GM19467 (cell line): ENCODE measurements at regions not wholly inside any gene's neighbourhood (a gene's known extent, or its start where the extent isn't known, plus 50 kb on each side); places are given as distances from the start of the nearest gene placed in this dataset.

Experiments
- ATAC-seq: cut with Tn5 transposase; IDR thresholded peaks from one replicate; pipeline ENCODE4 v1.9.1; 2021; ENCODE audit warnings: mild to moderate bottlenecking, moderate library complexity; ENCODE audit not compliant: unreplicated experiment

DNA sequence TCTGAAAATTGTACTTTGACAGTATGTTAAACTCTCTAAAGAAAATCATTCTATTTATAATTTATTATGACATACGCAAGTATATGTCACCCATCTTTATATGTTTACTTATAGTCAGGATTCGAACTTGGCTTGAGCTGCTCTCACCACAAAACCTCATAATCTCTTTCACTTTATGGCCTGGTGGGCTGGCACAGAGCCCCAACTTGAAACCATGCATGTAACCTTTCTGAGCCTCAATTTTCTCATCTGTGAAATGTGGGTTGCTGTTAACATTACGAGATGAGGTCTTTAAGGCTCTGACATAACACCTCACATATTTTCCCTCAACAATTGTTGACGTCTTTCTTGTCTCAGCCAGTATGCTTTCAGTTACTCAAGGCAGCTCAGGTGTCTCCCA lies 69.4 kb upstream of the PFN2 start:
- no peak for ATAC-seq

DNA sequence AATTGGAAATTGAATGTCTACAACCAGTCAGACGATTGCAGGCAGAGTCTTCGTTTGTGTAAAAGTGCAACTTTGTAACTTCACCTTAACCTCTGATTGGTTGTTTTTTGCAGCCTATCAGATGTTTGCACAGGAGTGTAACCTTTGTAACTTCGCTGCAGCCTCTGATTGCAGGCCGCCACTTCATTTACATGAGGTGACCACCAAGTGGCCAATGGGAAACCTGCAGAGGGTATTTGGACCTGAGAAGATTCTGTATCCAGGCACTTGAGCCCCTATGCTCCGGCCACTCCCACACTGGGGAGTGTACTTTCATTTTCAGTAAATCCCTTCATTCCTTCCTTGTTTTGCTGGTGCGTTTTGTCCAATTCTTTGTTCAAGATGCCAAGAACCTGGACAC lies 68.1 kb upstream of the PFN2 start:
- ATAC-seq, result no peak

GRCh38 chr3:150036780-150037179 lies 66.1 kb upstream of the PFN2 start:
- ATAC-seq, result no peak

- ATAC-seq, result no peak
These were observed 65.4 kb upstream of the PFN2 start for GRCh38 chr3:150035910-150036612.

DNA sequence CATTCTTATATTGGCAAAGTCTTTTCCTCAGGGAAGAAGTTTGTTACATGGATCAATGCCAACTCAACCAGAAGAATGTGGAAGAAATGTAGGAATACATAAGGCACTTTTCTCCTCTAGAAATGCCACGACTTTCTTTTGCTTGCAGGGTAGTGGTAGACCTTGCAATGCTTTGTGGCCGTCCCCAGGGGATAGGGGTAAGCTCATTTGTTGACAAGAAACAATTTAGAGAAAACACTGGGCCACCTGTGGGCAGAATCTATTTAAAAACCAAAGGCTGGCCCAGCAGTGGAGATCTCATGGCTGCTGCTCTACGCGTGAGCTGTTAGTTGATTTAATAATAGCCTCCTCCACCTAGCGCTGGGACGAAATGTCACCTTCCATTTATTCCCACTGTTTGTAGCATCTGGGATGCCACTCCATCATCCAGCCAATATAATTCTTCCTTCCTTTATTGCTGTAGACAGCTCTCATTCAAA lies 64.6 kb upstream of the PFN2 start:
- no peak for ATAC-seq

- ATAC-seq, result no peak
These were observed 63.0 kb upstream of the PFN2 start for GRCh38 chr3:150033721-150034120.

GRCh38 chr3:150030841-150031240 lies 60.1 kb upstream of the PFN2 start:
- ATAC-seq, result no peak

GRCh38 chr3:150023239-150023636 lies 52.5 kb upstream of the PFN2 start:
- no peak for ATAC-seq

- ATAC-seq, result peak; percentile 92
These were observed 51.9 kb upstream of the PFN2 start for GRCh38 chr3:150022381-150023238.

DNA sequence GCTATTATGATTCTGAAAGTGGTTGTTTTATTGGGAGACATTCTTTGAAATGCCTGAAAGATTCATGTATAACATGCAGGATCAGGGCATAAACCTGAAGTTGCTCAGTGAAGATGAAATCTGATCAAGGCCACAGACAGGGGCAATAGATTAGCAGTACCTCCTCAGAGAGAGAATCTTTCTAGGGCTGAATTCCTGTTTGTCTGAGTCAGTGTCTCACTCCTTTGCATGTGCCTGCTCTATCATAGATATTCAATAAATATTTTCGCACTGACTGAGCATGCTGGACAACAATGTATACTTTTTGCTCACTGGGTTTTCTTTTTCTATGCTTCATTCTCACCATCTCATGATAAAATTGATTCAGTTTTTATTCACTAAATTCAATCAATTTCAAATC lies 49.8 kb upstream of the PFN2 start:
- no peak for ATAC-seq
